ENCODE measurements at regions not wholly inside any gene's neighbourhood (a gene's known extent, or its start where the extent isn't known, plus 50 kb on each side); places are given as distances from the start of the nearest gene placed in this dataset.
A peak's percentile ranks its signal among the peaks of the same experiment; 100 is the strongest.
"Not testable (repeated sequence)": the region's sequence is repeated elsewhere in the genome, so short reads cannot be mapped to it uniquely, and the experiment has no call there.

- intact Hi-C loops (cut with micrococcal nuclease; ENCODE audit: unreplicated experiment); CTCF ChIA-PET; H3K27ac Mint-ChIP-seq (ENCODE audit: unreplicated experiment); H3K4me1 Mint-ChIP-seq (ENCODE audit: low read depth, unreplicated experiment); H3K36me3 Mint-ChIP-seq (ENCODE audit: insufficient read depth, unreplicated experiment); H3K9me3 Mint-ChIP-seq (ENCODE audit: low read depth, unreplicated experiment); BruUV-seq (replicated peaks): not testable (repeated sequence)
- peak; percentile 80 for DNase-seq
- peak; percentile 56 for TF ChIP-seq CTCF (IDR thresholded peaks at IDR 0.05; ENCODE audit: unreplicated experiment)
- peaks cover 80% of the 10 kb centered on the region for H3K27me3 Mint-ChIP-seq (ENCODE audit: unreplicated experiment)
- peak overlapping the region; percentile 65 for H3K4me3 Mint-ChIP-seq (ENCODE audit: low read depth, unreplicated experiment)
Observed at GRCh38 chr4:4107411-4108107, 119.2 kb downstream of the OTOP1 start.

GRCh38 chr4:4115381-4115780 lies 111.3 kb downstream of the OTOP1 start:
- H3K4me3 Mint-ChIP-seq (ENCODE audit: low read depth, unreplicated experiment); CTCF ChIA-PET; H3K27ac Mint-ChIP-seq (ENCODE audit: unreplicated experiment); H3K9me3 Mint-ChIP-seq (ENCODE audit: low read depth, unreplicated experiment); H3K4me1 Mint-ChIP-seq (ENCODE audit: low read depth, unreplicated experiment); BruUV-seq (replicated peaks); intact Hi-C loops (cut with micrococcal nuclease; ENCODE audit: unreplicated experiment); DNase-seq; H3K36me3 Mint-ChIP-seq (ENCODE audit: insufficient read depth, unreplicated experiment): not testable (repeated sequence)
- H3K27me3 Mint-ChIP-seq (ENCODE audit: unreplicated experiment), result peaks cover 59% of the 10 kb centered on the region

- H3K27ac Mint-ChIP-seq (ENCODE audit: unreplicated experiment); H3K4me1 Mint-ChIP-seq (ENCODE audit: low read depth, unreplicated experiment); DNase-seq; intact Hi-C loops (cut with micrococcal nuclease; ENCODE audit: unreplicated experiment); H3K9me3 Mint-ChIP-seq (ENCODE audit: low read depth, unreplicated experiment); H3K36me3 Mint-ChIP-seq (ENCODE audit: insufficient read depth, unreplicated experiment); BruUV-seq (replicated peaks); H3K4me3 Mint-ChIP-seq (ENCODE audit: low read depth, unreplicated experiment); CTCF ChIA-PET: not testable (repeated sequence)
- peaks cover 49% of the 10 kb centered on the region for H3K27me3 Mint-ChIP-seq (ENCODE audit: unreplicated experiment)
Observed at GRCh38 chr4:4116901-4117300, 109.8 kb downstream of the OTOP1 start.

- intact Hi-C loops (cut with micrococcal nuclease; ENCODE audit: unreplicated experiment); CTCF ChIA-PET; H3K36me3 Mint-ChIP-seq (ENCODE audit: insufficient read depth, unreplicated experiment); BruUV-seq (replicated peaks); H3K4me1 Mint-ChIP-seq (ENCODE audit: low read depth, unreplicated experiment); H3K9me3 Mint-ChIP-seq (ENCODE audit: low read depth, unreplicated experiment); DNase-seq; H3K27ac Mint-ChIP-seq (ENCODE audit: unreplicated experiment); H3K4me3 Mint-ChIP-seq (ENCODE audit: low read depth, unreplicated experiment): not testable (repeated sequence)
- H3K27me3 Mint-ChIP-seq (ENCODE audit: unreplicated experiment), result peaks cover 37% of the 10 kb centered on the region
Observed at GRCh38 chr4:4134368-4134767, 92.4 kb downstream of the OTOP1 start.

- intact Hi-C loops (cut with micrococcal nuclease; ENCODE audit: unreplicated experiment); BruUV-seq (replicated peaks); H3K9me3 Mint-ChIP-seq (ENCODE audit: low read depth, unreplicated experiment); H3K4me3 Mint-ChIP-seq (ENCODE audit: low read depth, unreplicated experiment); CTCF ChIA-PET; H3K27ac Mint-ChIP-seq (ENCODE audit: unreplicated experiment); H3K4me1 Mint-ChIP-seq (ENCODE audit: low read depth, unreplicated experiment); H3K36me3 Mint-ChIP-seq (ENCODE audit: insufficient read depth, unreplicated experiment); DNase-seq: not testable (repeated sequence)
- H3K27me3 Mint-ChIP-seq (ENCODE audit: unreplicated experiment), result peaks cover 27% of the 10 kb centered on the region
Observed at GRCh38 chr4:4136621-4137020, 90.1 kb downstream of the OTOP1 start.
